GM18520 (cell line): ENCODE measurements at regions not wholly inside any gene's neighbourhood (a gene's known extent, or its start where the extent isn't known, plus 50 kb on each side); places are given as distances from the start of the nearest gene placed in this dataset.

Source experiments
- ATAC-seq: cut with Tn5 transposase; IDR thresholded peaks from one replicate; pipeline ENCODE4 v1.9.1; 2021; ENCODE audit not compliant: unreplicated experiment

DNA sequence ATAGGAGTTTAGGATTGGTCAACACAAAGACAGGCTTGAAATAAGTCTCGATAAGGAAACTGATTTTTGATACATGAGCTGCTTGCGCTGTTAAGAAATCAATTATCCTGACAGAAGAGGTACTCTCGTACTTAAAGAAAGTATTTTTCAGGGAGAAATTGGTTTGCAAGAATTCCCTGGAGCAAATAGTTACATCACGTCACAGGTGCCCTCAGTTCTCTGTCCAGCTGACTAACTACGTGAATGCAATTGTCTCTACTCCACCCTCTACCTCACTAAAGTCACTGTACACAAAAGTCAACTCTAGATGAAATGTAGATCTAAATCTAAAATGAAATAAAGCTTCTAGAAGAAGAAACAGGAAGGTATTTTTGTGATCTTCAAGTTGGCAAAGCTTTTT, 130.6 kb upstream of the KCNJ16 start:
- ATAC-seq: no peak

GRCh38 chr17:69945698-69946185, 129.3 kb upstream of the KCNJ16 start:
- no peak for ATAC-seq

GRCh38 chr17:69947027-69947759, 127.8 kb upstream of the KCNJ16 start:
- ATAC-seq: no peak

- no peak for ATAC-seq
Measured at GRCh38 chr17:69948406-69948805, 126.6 kb upstream of the KCNJ16 start.

DNA sequence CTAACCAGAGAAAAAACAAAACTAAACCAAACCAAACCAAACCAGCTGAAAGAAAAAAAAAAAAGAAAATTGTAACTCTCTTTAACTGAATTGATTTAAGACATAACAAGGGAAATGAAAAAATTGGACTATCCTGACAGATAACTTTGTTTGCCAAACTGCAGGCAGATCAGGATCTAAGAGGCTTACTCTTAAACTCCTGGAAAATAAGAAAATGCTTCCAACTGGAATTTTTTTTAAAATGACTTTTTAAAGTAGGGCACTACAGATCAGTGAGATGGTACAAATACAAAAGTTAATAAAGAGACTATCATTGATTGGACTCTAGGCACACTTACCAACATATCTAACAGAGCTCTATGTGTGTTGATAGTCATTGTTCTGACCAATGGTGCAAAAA, 125.5 kb upstream of the KCNJ16 start:
- no peak for ATAC-seq

- no peak for ATAC-seq
Measured at GRCh38 chr17:69949973-69950695, 124.9 kb upstream of the KCNJ16 start.

DNA sequence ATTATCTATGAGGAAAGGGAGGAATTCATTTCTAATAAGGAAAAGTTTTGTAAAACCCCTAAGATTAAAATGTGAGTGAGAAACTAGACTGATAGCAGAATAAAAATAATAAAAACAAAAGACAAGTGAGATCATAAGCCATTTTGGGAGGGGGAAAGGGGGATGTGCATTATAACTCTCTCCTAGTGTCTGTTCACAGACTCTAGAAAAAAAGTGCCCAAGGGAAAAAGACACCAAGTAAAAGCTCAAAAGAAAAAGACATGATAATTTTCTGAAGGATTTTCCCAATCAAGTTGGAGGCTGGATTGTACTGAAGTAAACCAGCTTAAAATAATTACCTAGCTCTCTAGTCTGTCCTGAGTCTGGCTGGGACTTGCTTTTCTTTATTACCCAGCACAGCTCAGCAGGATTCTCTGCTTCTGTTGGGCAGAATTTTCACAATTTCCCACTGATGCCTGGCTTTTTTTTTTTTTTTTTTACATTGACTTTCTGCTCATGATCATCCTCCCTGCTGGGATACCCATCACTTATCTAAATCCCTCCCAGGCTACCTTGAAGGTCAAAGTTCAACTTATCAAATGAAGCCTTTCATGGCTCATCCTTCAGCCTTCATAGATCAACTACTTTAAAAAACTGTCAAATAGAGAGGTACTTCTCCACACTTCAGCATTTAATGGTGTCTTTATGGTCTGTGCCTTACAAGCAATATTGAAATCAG, 124.2 kb upstream of the KCNJ16 start:
- ATAC-seq: no peak

DNA sequence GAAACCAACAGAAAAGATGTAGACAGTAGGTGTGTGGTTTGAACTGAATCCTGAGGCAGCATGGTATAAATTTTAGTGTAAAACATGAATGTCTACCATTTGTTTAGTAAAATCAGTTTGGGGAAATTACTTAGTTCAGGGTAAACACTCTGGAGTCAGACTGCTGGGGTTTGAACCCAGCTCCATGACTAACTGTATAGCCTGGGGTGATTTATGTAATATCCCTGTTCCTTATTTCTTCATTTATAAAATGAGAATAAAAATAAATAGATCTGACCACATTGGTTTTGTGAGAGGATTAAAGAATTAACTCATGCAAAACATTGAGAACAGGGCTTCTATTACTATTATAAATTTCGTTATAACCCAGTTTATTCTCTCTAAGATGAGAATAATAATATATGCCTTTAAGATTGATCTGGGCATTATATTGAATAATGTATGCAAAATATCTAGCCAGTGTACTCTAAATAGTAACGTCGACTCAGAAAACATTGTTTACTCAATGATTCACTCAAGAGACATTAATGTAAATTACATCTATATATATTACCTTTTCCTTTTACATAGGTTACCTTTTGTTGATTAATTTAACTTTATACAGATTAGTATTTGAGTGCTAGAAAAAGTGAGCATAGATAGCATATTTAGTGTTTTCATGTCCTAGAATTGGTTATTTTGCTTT, 120.6 kb upstream of the KCNJ16 start:
- no peak for ATAC-seq

DNA sequence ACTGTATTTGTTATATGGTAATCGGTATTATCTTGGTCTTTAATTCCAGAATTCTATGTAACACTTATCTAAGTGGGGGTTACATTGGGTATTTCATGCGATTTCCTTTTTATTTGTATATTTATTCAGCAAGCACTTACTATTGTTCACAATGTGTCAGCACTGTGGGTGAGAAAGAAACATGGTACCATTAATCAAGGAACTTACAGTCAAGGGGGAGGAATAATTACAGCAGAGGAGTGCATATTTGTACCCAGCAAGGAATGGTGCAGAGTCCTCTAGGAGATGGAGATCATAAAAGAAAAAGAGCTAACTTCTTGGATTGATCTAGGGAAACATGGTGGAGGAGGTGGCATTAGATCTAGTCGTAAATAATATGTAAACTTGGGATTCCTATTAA, 117.0 kb upstream of the KCNJ16 start:
- ATAC-seq: no peak

GRCh38 chr17:69959283-69959682, 115.7 kb upstream of the KCNJ16 start:
- ATAC-seq: no peak

- ATAC-seq: no peak
Measured at GRCh38 chr17:69960755-69961154, 114.3 kb upstream of the KCNJ16 start.

DNA sequence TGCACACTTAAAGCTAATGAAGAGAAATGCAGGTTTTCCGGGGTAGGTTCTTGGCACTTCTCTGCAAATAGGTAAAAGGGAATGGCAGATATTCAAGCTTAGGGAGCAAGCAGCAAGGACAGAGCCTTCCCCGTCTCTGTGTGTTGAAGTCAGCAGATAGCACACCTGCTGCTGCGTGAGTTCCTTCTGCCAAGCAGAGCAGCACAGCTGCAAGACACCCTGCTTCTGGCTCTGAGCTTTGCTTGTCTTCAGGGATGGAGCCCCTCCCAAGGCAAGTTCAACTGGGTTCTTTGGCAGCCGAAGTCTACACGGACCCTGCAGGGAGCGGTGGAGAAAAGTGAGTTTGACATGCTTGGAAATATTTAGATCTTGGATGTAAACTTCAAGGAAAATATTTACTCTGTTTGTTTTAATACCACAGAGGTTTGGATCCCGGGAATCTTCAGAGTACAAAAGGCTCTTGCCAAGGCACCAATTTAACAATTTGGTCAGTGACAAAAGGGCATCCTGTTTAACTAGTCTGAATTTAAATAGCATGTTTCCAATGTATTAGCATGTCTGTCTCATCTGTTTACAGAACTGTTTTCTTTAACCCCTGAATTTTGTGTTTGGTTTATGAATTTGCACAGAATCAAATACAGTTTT, 113.4 kb upstream of the KCNJ16 start:
- ATAC-seq: no peak

DNA sequence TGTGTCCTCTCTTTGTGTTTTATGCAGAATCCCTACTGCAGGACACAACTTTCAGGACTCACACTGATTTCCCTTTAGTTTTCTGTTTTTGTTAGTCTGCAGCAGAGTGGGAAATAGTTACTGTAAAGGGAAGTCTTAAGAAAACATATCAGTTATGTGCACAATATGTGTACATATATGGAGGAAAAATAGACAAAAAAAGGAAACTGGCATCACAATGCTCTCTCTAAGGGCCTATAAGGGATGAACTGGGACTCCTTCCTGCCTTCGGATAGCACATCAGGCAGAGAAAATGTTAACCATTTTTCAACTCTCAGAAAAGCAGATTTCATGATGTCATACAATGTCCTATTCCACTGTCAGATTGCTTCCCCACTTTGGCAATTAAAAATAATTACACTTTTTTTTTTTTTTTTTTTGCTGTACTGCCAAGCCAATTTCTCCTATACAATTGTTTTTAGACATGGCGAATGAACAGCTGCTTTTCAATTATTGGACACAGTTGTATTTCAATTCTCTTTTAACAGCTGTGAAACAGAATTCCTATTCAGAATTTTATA, 112.5 kb upstream of the KCNJ16 start:
- ATAC-seq: no peak

GRCh38 chr17:69967910-69968411, 107.1 kb upstream of the KCNJ16 start:
- no peak for ATAC-seq

DNA sequence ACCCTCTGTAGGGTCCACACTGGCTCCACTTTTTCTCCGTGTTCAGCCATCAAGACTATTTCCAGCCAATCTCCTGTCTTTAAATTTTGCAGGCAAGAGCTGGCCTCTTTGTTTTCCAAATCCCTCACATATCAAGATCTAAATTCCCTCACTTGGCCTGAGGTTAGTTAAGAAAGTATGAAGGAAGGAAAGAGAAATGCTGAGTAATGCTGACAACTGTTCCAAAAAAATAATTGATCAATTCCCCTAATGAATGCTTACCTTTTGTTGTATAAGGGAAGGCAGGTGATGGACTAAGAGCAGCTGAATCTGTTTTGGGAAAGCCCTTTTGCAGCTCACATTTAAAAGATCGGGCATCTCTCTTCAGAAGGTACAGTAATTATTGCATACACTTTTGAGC, 105.1 kb upstream of the KCNJ16 start:
- no peak for ATAC-seq

DNA sequence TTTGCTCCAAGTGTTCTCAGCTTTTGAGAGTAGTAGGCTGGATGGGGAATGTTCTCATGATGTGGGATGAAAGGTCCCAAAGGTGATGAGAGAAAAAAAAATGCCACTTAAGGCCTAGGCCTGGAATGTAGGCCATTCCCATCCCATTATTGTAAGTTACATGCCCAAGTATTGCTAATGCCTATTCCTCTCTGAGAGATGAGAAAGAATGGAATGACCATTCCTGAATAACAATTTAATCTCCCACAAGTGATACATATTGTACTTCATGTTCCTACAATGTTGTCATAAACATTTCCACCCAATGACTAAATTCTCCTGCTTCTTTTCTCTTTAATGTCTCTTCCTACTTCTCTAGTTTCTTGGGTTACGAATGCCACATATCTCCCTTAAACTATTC, 102.8 kb upstream of the KCNJ16 start:
- ATAC-seq: no peak

DNA sequence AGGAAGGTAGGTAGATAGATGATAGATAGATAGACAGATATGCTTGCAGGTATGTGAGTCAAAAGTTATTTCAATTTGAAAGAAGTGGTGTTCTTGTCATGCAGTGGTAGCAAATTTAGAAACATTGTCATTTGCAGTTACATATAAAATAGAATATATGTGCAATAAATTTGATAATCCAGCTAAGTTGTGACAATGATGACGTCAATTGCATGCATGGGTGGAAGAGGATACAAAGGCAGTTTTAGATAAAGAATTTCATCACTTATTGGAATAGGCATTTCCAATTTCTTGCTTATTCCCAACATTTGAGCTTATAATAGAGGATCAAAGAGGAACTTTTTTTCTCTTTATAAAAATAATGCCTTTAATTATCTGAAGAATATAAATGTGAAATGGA, 99.2 kb upstream of the KCNJ16 start:
- ATAC-seq: no peak

- ATAC-seq: no peak
Measured at GRCh38 chr17:69978056-69978646, 96.9 kb upstream of the KCNJ16 start.

GRCh38 chr17:69981441-69981840, 93.6 kb upstream of the KCNJ16 start:
- ATAC-seq: no peak

DNA sequence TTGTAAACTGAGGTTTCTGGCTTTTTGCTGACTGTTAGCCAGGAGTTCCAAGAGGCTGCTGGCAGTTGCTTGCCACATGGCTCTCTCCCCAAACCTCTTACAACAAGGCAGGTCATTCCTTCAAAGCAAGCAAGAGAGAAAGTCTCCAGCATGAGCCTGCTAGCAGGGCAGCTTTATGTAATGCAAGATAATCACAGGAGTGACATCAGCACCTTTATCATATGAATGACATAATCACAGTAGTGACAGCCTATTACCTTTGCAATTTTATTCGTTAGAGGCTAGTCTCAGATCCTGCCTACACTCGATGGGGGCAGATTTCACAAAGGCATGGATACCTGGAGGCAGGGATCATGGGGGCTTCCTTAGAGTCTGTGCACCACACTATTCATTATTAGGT, 79.5 kb upstream of the KCNJ16 start:
- no peak for ATAC-seq
